NK-92 treated with Interleukin-12 subunit alpha and Interleukin-12 subunit beta, amount 100 ng/mL, for 24 hours (cell line): ENCODE measurements at regions not wholly inside any gene's neighbourhood (a gene's known extent, or its start where the extent isn't known, plus 50 kb on each side); places are given as distances from the start of the nearest gene placed in this dataset.

ENCODE experiments used
- DNase-seq: peaks from one replicate; lab custom pipeline; 2025; lab: John Stamatoyannopoulos, UW

DNA sequence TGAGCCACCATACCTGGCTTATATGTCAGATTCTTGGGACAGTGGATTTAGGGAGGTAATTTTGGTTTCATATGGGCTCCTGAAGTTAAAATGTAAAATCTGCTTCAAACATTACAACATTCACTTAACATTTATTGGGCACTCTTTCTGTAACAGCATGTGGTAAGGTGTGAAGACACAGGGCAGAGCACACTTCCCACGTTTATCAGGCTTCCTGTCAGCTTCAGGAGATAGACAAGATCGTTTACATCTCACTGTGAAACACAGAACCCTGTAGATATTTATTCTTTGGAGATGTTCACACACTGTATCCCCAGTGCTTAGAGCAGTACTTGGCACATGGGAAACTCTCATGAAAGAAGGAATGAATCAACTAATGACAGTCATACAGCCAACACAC lies 426.0 kb upstream of the RARB start:
- no peak for DNase-seq

- no peak for DNase-seq
Observed at GRCh38 chr3:25007974-25008658, 419.9 kb upstream of the RARB start.

- DNase-seq: no peak
Observed at GRCh38 chr3:25009665-25010064, 418.4 kb upstream of the RARB start.

DNA sequence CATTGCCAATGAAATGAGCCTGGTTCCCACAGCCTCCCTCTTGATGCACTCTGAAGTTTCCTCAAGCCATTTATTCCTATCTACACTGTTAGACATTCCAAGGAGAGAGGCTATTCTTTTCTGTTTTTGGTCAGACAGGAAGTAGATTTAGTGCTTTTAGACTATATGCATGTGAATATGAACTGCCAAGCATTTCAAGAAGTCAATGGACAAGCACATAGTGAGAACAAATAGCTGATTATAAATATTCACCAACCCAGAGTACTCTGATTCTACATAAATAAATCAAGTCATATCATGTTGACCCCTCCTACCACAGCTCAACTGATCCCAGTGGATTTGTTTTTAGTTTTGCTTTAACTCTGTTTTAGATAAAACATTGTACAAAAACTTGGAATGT lies 412.5 kb upstream of the RARB start:
- no peak for DNase-seq

DNA sequence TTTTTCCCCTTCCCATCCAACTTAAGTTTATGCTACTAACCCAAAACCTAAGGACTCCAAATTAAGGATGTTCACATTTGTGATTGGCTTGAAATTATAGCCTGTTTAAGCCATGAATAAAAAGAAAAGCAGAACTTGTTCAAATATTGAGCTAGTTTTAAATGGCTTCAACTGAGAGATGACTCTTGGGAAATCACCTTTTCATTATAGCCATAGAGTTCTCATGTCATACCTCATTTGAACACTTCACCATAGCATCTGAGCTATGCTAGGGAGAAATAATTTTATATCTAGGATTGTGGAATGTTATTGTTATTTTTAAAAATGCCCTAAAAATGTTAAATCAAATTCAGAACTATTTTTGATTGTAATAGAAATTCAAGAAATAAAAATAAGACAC lies 409.2 kb upstream of the RARB start:
- no peak for DNase-seq

DNA sequence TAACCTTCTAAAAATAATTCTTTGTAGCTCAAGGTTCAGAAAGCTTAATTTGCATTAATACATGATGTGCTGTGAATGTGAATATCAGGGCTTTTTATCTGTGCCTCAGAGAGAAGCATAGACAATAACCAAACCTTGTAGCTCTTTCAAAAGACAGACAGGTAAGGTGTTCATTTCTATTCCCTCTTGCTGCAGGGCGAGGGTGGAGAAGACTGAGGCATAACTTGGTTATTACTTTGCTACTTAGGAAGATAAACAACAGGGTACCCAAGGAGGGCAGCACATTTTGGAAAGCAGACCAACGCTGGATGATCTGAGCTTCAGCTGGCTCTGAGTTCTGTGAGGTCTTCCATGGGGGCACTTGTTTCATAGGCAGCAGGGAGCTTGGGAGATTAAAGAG lies 408.6 kb upstream of the RARB start:
- no peak for DNase-seq

DNA sequence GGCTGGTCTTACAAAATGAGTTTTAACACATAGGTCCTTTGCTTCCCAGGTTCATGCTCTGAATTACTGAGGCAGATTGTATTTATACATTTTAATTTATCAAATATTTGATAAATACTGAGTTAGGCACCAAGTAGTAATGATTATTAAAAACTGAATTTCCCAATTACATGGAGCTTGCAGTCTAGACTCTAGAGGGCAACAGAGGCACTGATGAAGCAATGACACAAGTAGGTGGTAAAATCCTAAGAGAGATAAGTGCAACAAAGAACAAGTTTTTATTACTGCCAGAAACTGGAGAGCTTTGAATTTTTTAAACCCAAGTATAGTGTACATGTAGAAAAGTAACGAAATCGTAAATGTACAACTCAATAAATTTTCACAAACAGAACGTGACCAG lies 406.2 kb upstream of the RARB start:
- no peak for DNase-seq

DNA sequence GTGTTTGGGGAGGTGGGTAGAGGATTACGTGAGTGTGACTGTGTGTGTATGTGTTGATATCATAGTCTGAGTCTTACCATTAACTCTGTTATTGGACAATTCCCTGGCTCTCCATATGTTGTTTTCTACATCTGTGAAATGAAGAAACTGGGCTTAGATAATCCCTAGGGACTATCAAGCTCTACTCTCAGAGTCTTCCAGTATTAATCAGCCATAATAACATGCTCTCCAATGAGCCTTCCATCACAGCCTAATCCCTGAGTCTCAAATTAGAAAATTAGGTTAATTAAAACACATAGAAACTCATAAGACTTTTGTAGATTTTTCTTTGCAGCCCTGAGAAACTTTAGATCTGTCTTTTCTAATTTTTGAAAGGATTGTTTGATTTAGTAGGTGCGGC lies 404.2 kb upstream of the RARB start:
- no peak for DNase-seq

GRCh38 chr3:25025236-25025635 lies 402.8 kb upstream of the RARB start:
- DNase-seq: no peak

GRCh38 chr3:25027650-25028049 lies 400.4 kb upstream of the RARB start:
- DNase-seq: no peak

- DNase-seq: no peak
Observed at GRCh38 chr3:25029820-25030219, 398.2 kb upstream of the RARB start.

- DNase-seq: no peak
Observed at GRCh38 chr3:25032344-25032743, 395.7 kb upstream of the RARB start.

DNA sequence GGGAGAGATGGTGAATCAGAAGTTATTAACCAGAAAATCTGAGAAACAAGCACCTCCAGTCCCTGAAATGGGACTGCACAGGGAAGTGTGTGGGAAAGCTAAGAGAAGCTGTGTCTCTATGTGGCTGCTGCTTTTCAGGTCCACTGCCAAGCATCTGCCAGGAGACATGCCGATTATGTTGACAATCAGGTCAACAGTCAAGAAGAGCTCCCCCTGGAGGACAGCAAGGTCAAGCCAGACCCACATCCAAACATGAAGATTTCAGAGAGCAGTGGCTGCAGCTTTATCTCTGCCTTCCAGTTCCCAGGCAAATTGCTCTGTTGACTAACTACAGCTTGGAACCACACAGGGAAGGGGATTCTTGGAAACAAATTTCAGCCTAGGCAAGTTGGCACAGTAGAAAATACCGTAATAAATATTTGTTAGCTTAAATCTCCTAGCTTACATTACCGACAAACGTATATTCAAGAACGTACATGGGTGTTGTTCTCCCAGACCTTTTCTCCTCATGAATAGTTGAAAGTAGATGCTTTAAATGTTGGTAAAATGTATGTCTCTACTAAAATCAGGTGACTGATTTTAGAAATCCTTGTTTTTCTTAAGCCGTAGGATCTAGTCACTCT lies 394.5 kb upstream of the RARB start:
- peak; percentile 0 for DNase-seq

- no peak for DNase-seq
Observed at GRCh38 chr3:25035526-25035925, 392.5 kb upstream of the RARB start.

GRCh38 chr3:25036633-25037032 lies 391.4 kb upstream of the RARB start:
- no peak for DNase-seq

GRCh38 chr3:25037049-25037547 lies 391.0 kb upstream of the RARB start:
- DNase-seq: no peak

DNA sequence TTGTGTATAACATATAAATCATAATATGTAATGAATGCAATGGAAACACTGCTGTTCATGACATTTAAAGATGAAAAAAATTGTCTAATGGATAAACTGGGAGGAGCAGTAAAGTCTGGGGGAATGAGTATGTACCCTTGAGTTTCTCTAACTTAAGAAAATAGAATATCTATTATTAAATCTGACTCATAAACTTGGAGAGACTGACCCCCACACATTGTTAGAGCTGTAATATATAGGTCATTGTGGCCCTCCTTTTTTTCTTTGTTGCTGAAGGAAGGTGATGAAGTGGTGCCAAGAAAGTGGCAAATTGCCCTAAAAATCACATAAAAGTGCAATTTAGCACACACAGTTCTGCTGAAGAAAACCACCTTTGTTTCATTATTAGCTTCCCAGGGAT lies 389.8 kb upstream of the RARB start:
- DNase-seq: no peak

DNA sequence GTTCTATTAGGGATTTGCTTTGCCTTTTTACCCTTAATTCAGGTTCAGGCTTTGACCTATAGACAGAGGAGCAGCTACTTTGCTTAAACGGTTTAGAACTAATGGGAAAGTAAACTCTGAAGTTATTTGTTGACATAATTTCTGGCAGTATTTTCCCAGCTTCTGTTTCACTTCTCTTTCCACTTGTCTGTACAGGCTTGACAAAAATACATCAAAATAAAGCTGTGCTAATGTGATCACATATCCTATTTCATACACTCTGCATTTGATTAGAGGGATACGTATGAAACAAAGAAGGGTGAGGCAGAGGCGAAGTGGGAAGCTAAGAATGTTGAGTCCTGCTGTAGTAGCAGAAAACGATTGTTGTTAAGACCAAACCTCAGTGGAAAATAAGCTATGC lies 389.1 kb upstream of the RARB start:
- DNase-seq: no peak

- DNase-seq: no peak
Observed at GRCh38 chr3:25040748-25041147, 387.3 kb upstream of the RARB start.

- no peak for DNase-seq
Observed at GRCh38 chr3:25041871-25042584, 386.0 kb upstream of the RARB start.

DNA sequence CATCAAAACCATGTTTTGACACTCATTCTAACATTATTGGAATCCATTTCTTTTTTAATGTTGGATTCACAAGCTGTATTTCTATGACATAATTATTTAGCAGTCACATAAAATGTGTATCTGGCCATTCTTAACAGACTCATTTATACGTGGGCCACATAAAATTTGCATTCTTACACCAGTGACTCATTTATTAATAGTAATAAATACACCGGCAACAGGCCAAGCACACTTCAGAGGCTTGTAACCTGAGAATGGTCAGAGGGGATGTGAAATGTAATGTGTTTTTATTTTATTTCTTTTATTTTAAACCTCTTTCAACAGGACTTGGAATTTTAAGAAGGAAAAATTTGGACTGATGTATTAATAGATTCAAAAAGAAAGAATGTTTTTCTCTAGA lies 384.9 kb upstream of the RARB start:
- no peak for DNase-seq

DNA sequence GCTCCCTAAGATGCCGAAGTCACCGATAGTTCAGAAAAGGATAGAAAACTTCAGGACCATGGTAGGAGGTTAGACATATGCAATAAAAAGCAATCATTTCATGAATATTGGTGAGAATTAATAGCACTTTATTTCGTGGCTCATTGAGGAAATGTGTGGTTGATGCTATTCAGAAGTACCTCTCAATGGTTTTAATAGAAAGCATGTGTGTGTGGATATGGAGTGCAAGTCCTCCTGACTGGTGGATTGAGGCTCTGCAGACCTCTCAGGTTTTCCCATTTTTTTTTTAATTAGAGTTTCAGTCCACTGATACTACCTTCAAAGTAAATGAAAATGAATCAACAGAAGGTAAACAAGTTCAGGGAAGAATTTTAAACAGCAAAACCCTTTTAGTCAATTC lies 384.3 kb upstream of the RARB start:
- DNase-seq: no peak
